Glomerular endothelial cell (primary cell): ENCODE measurements at regions not wholly inside any gene's neighbourhood (a gene's known extent, or its start where the extent isn't known, plus 50 kb on each side); places are given as distances from the start of the nearest gene placed in this dataset.
"Not testable (repeated sequence)": the region's sequence is repeated elsewhere in the genome, so short reads cannot be mapped to it uniquely, and the experiment has no call there.

Source experiments
- DNase-seq: peaks from one replicate; pipeline ENCODE4 v3.0.0-alpha.2; 2011; ENCODE audit warnings: low read depth, low spot score; ENCODE audit errors: extremely low read depth

GRCh38 chr7:54947266-54947665 is 71.6 kb upstream of the EGFR start:
- no peak for DNase-seq

GRCh38 chr7:54949514-54949913 is 69.3 kb upstream of the EGFR start:
- not testable (repeated sequence) for DNase-seq

- DNase-seq: no peak
These were observed 63.5 kb upstream of the EGFR start for GRCh38 chr7:54955296-54955695.

GRCh38 chr7:54955696-54956420 is 63.0 kb upstream of the EGFR start:
- DNase-seq: no peak

- DNase-seq: no peak
These were observed 62.0 kb upstream of the EGFR start for GRCh38 chr7:54956865-54957264.

GRCh38 chr7:54960517-54960916 is 58.3 kb upstream of the EGFR start:
- peak; percentile 5 for DNase-seq

GRCh38 chr7:54961391-54961790 is 57.4 kb upstream of the EGFR start:
- no peak for DNase-seq

GRCh38 chr7:54963155-54963554 is 55.7 kb upstream of the EGFR start:
- DNase-seq: no peak

GRCh38 chr7:54964136-54964535 is 54.7 kb upstream of the EGFR start:
- DNase-seq: no peak

GRCh38 chr7:54967377-54967776 is 51.4 kb upstream of the EGFR start:
- no peak for DNase-seq

- no peak for DNase-seq
These were observed 50.8 kb upstream of the EGFR start for GRCh38 chr7:54968018-54968417.
